ENCODE measurements at regions not wholly inside any gene's neighbourhood (a gene's known extent, or its start where the extent isn't known, plus 50 kb on each side); places are given as distances from the start of the nearest gene placed in this dataset.

GRCh38 chr7:377080-378040 lies 87.4 kb downstream of the FOXL3 start:
- no peak overlapping the region for H3K27ac Mint-ChIP-seq
- TF ChIP-seq CTCF (IDR thresholded peaks at IDR 0.05; ENCODE audit: unreplicated experiment), result no peak
- H3K27me3 Mint-ChIP-seq, result no peaks in the 10 kb centered on the region
- H3K4me3 Mint-ChIP-seq (ENCODE audit: low read depth), result no peak overlapping the region
- DNase-seq (ENCODE audit: low spot score, unreplicated experiment), result no peak
- H3K4me1 Mint-ChIP-seq (ENCODE audit: low read depth), result peaks cover 28% of the 10 kb centered on the region
- H3K36me3 Mint-ChIP-seq (ENCODE audit: insufficient read depth), result no peaks in the 10 kb centered on the region
- no peaks in the 10 kb centered on the region for H3K9me3 Mint-ChIP-seq (ENCODE audit: low read depth)

GRCh38 chr7:378041-378420 lies 88.1 kb downstream of the FOXL3 start:
- peaks cover 2% of the 10 kb centered on the region for H3K36me3 Mint-ChIP-seq (ENCODE audit: insufficient read depth)
- DNase-seq (ENCODE audit: low spot score, unreplicated experiment), result no peak
- TF ChIP-seq CTCF (IDR thresholded peaks at IDR 0.05; ENCODE audit: unreplicated experiment), result no peak
- peaks cover 5% of the 10 kb centered on the region for H3K9me3 Mint-ChIP-seq (ENCODE audit: low read depth)
- no peak overlapping the region for H3K4me3 Mint-ChIP-seq (ENCODE audit: low read depth)
- no peaks in the 10 kb centered on the region for H3K27me3 Mint-ChIP-seq
- H3K27ac Mint-ChIP-seq, result no peak overlapping the region
- peaks cover 21% of the 10 kb centered on the region for H3K4me1 Mint-ChIP-seq (ENCODE audit: low read depth)

- H3K36me3 Mint-ChIP-seq (ENCODE audit: insufficient read depth), result peaks cover 5% of the 10 kb centered on the region
- TF ChIP-seq CTCF (IDR thresholded peaks at IDR 0.05; ENCODE audit: unreplicated experiment), result no peak
- DNase-seq (ENCODE audit: low spot score, unreplicated experiment), result peak; percentile 7
- H3K4me3 Mint-ChIP-seq (ENCODE audit: low read depth), result no peak overlapping the region
- no peaks in the 10 kb centered on the region for H3K27me3 Mint-ChIP-seq
- peaks cover 14% of the 10 kb centered on the region for H3K4me1 Mint-ChIP-seq (ENCODE audit: low read depth)
- peaks cover 11% of the 10 kb centered on the region for H3K9me3 Mint-ChIP-seq (ENCODE audit: low read depth)
- no peak overlapping the region for H3K27ac Mint-ChIP-seq
Measured at GRCh38 chr7:378551-379455, 88.8 kb downstream of the FOXL3 start.

GRCh38 chr7:379456-380138 lies 89.6 kb downstream of the FOXL3 start:
- Mint-ChIP-seq H3K9me3 (ENCODE audit: low read depth) (peaks cover 19% of the 10 kb centered on the region), H3K36me3 (ENCODE audit: insufficient read depth) (peaks cover 7% of the 10 kb centered on the region), H3K4me3 (ENCODE audit: low read depth) (no peak overlapping the region), H3K4me1 (ENCODE audit: low read depth) (peaks cover 9% of the 10 kb centered on the region), H3K27ac (no peak overlapping the region), H3K27me3 (no peaks in the 10 kb centered on the region)
- TF ChIP-seq CTCF (IDR thresholded peaks at IDR 0.05; ENCODE audit: unreplicated experiment), result no peak
- DNase-seq (ENCODE audit: low spot score, unreplicated experiment), result no peak

- peaks cover 7% of the 10 kb centered on the region for H3K36me3 Mint-ChIP-seq (ENCODE audit: insufficient read depth)
- no peak for TF ChIP-seq CTCF (IDR thresholded peaks at IDR 0.05; ENCODE audit: unreplicated experiment)
- peak overlapping the region; percentile 29 for H3K27ac Mint-ChIP-seq
Measured at GRCh38 chr7:380139-380485, 90.1 kb downstream of the FOXL3 start.

More at GRCh38 chr7:380139-380485, 90.1 kb downstream of the FOXL3 start:
- no peak overlapping the region for H3K4me3 Mint-ChIP-seq (ENCODE audit: low read depth)
- H3K9me3 Mint-ChIP-seq (ENCODE audit: low read depth), result peaks cover 19% of the 10 kb centered on the region
- peaks cover 8% of the 10 kb centered on the region for H3K4me1 Mint-ChIP-seq (ENCODE audit: low read depth)
- H3K27me3 Mint-ChIP-seq, result no peaks in the 10 kb centered on the region
- no peak for DNase-seq (ENCODE audit: low spot score, unreplicated experiment)

Measured in progenitor cell of endocrine pancreas (in vitro differentiated cells).